IMR-90 (cell line): ENCODE measurements at regions not wholly inside any gene's neighbourhood (a gene's known extent, or its start where the extent isn't known, plus 50 kb on each side); places are given as distances from the start of the nearest gene placed in this dataset.

Source experiments
- ATAC-seq: fragments of 200-7000 bp; cut with Tn5 transposase; 2 replicates; pipeline ENCODE4 v1.9.1; 2020; ENCODE audit warnings: low read depth, mild to moderate bottlenecking, moderate library complexity
- BruUV-seq: library from RNA; stranded (reverse); fragments of 400-500 nt; replicated peaks from 2 replicates; lab custom pipeline; 2021; lab: Mats Ljungman, UMichigan
- CTCF ChIA-PET: fragments of 300-600 bp; formaldehyde crosslinking; extraction: SDS; loops from one replicate; lab custom pipeline; 2021; ENCODE audit warnings: antibody characterized with exemption; lab: Yijun Ruan, JAX
- POLR2A ChIA-PET: fragments of 300-600 bp; sonication (Branson Sonifier 250); formaldehyde crosslinking; loops from one replicate; lab custom pipeline; 2022; ENCODE audit warnings: antibody characterized with exemption; ENCODE audit not compliant: unreplicated experiment; lab: Charles Lee
- DNase-seq: peaks from one replicate; pipeline ENCODE4 v3.0.0; 2013
- H2AFZ ChIP-seq: replicated peaks from 2 replicates; pipeline ENCODE3; 2013; ENCODE audit warnings: low read length, mild to moderate bottlenecking; ENCODE audit not compliant: poor library complexity
- H2AK5ac ChIP-seq: 2 replicates; pipeline ENCODE4 v1.6.1; 2013; ENCODE audit warnings: low read depth, low read length, inconsistent platforms
- H2AK9ac ChIP-seq: replicated peaks from 2 replicates; pipeline ENCODE3; 2013; ENCODE audit warnings: mild to moderate bottlenecking, low read depth, low read length, moderate library complexity; ENCODE audit not compliant: poor library complexity
- H2BK120ac ChIP-seq: 2 replicates; pipeline ENCODE4 v1.6.1; 2013; ENCODE audit warnings: low read depth, low read length, inconsistent platforms
- H2BK15ac ChIP-seq: 3 replicates; pipeline ENCODE4 v1.6.1; 2013; ENCODE audit warnings: low read depth, low read length, inconsistent platforms
- H2BK20ac ChIP-seq: 2 replicates; pipeline ENCODE4 v1.6.1; 2013; ENCODE audit warnings: low read depth, mild to moderate bottlenecking, inconsistent platforms, low read length, moderate library complexity
- H2BK5ac ChIP-seq: 2 replicates; pipeline ENCODE4 v1.6.1; 2013; ENCODE audit warnings: mild to moderate bottlenecking, low read depth, low read length, inconsistent platforms; ENCODE audit not compliant: poor library complexity, severe bottlenecking
- H3K14ac ChIP-seq: replicated peaks from 2 replicates; pipeline ENCODE4 v1.6.1; 2013; ENCODE audit warnings: low read depth, low read length, inconsistent platforms
- H3K18ac ChIP-seq: 2 replicates; pipeline ENCODE4 v1.6.1; 2013; ENCODE audit warnings: low read depth, low read length, control low read depth
- H3K23ac ChIP-seq: 2 replicates; pipeline ENCODE4 v1.6.1; 2013; ENCODE audit warnings: low read depth, low read length, inconsistent platforms
- H3K27ac ChIP-seq: 2 replicates; pipeline ENCODE4 v1.5.1; 2013; ENCODE audit warnings: mild to moderate bottlenecking, control low read depth, low read length; ENCODE audit not compliant: insufficient read depth
- H3K27me3 ChIP-seq: 2 replicates; pipeline ENCODE4 v1.6.1; 2013; ENCODE audit warnings: low read length; ENCODE audit not compliant: control insufficient read depth, insufficient read depth
- H3K36me3 ChIP-seq: 2 replicates; pipeline ENCODE4 v1.6.1; 2013; ENCODE audit warnings: low read length, mixed read lengths; ENCODE audit not compliant: control insufficient read depth, insufficient read depth
- H3K4ac ChIP-seq: 2 replicates; pipeline ENCODE4 v1.6.1; 2013; ENCODE audit warnings: low read depth, low read length, inconsistent platforms
- H3K4me1 ChIP-seq: 2 replicates; pipeline ENCODE4 v1.6.1; 2013; ENCODE audit warnings: low read length, mixed read lengths; ENCODE audit not compliant: control insufficient read depth, insufficient read depth
- H3K4me2 ChIP-seq: 2 replicates; pipeline ENCODE4 v1.6.1; 2013; ENCODE audit warnings: low read depth, mild to moderate bottlenecking, control low read depth, low read length, moderate library complexity
- H3K4me3 ChIP-seq: 2 replicates; pipeline ENCODE4 v1.5.1; 2013; ENCODE audit warnings: low read depth, mild to moderate bottlenecking, control low read depth, low read length, moderate library complexity; ENCODE audit not compliant: insufficient read depth
- H3K56ac ChIP-seq: 2 replicates; pipeline ENCODE4 v1.6.1; 2013; ENCODE audit warnings: low read length, inconsistent platforms; ENCODE audit not compliant: insufficient read depth; ENCODE audit errors: extremely low read depth
- H3K79me1 ChIP-seq, 2 experiments: 2 replicates each; pipeline ENCODE4 v1.6.1; 2013; ENCODE audit warnings: low read length in 2 of 2, inconsistent platforms in 1 of 2, low read depth in 1 of 2
- H3K9ac ChIP-seq: 2 replicates; pipeline ENCODE4 v1.6.1; 2013; ENCODE audit warnings: low read depth, low read length, control low read depth
- H3K9me1 ChIP-seq: 2 replicates; pipeline ENCODE4 v1.6.1; 2013; ENCODE audit warnings: low read length, inconsistent platforms; ENCODE audit not compliant: insufficient read depth
- H3K9me3 ChIP-seq: 2 replicates; pipeline ENCODE4 v1.6.1; 2013; ENCODE audit warnings: low read length; ENCODE audit not compliant: control insufficient read depth, insufficient read depth
- H4K20me1 ChIP-seq: 2 replicates; pipeline ENCODE4 v1.6.1; 2013; ENCODE audit warnings: low read length, inconsistent platforms; ENCODE audit not compliant: insufficient read depth
- H4K5ac ChIP-seq: 2 replicates; pipeline ENCODE4 v1.6.1; 2013; ENCODE audit warnings: mild to moderate bottlenecking, low read depth, low read length, control low read depth
- H4K8ac ChIP-seq, 2 experiments: 2 replicates each; pipeline ENCODE4 v1.6.1; 2013; ENCODE audit warnings: low read depth in 2 of 2, low read length in 2 of 2, control low read depth in 1 of 2, inconsistent platforms in 1 of 2
- H4K91ac ChIP-seq: 2 replicates; pipeline ENCODE4 v1.6.1; 2013; ENCODE audit warnings: low read depth, low read length, inconsistent platforms; ENCODE audit not compliant: insufficient read depth
- MAFK ChIP-seq: IDR thresholded peaks from 2 replicates; pipeline ENCODE4 v1.6.1; 2012; ENCODE audit warnings: low read depth, low read length, improper control_type of control experiment
- NFE2L2 ChIP-seq: fragments of 150-350 bp; IDR thresholded peaks from 2 replicates; pipeline ENCODE4 v1.6.1; 2016; ENCODE audit warnings: low read depth, mild to moderate bottlenecking, low read length
- RCOR1 ChIP-seq: IDR thresholded peaks from 2 replicates; pipeline ENCODE4 v1.6.1; 2012; ENCODE audit warnings: mild to moderate bottlenecking, low read length, improper control_type of control experiment; ENCODE audit not compliant: insufficient replicate concordance
- dilution Hi-C: fragments of 300-500 bp; cut with HindIII; formaldehyde crosslinking; loops from one replicate; pipeline ENCODE4 v1.14.3; 2018; ENCODE audit warnings: low sequenced_read_pairs; ENCODE audit not compliant: unreplicated experiment
- in situ Hi-C: fragments of 300-500 bp; cut with MboI; formaldehyde crosslinking; loops from 3 replicates; pipeline ENCODE4 v1.14.3; 2019; ENCODE audit warnings: low sequenced_read_pairs, inconsistent platforms, mixed read lengths
- intact Hi-C: fragments of 100-400 bp; cut with micrococcal nuclease; formaldehyde crosslinking; loops from 2 replicates; pipeline ENCODE4 v1.10.0; 2022

DNA sequence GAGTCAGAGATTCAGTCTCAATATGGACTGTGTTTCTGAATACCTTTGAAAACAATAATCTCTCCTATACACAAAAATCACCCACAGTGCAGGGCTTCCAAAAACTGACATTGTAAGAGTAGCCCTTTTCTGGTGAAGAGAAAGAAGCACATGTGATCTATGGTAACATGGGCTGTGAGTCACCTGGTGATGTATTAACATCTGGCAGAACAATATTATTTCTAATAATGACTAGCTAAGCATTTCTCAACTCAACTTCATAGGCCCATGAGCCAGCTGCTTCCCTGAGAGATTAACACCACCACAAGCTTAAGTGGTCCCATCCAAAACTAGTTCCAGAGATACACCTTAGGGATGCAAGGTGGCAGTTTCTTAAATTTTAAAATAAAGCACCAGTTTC is 331.0 kb upstream of the NRP1 start:
- Histone ChIP-seq H2AK5ac (no peak overlapping the region), H2AK9ac (no peak overlapping the region), H3K56ac (no peak overlapping the region), H3K4ac (no peak overlapping the region), H3K4me3 (no peak overlapping the region), H3K4me1 (peaks cover 2% of the 10 kb centered on the region; the same call in 1 of the 2 replicates), H2BK5ac (no peak overlapping the region), H3K9me3 (peaks cover 2% of the 10 kb centered on the region), H3K79me1 (no peaks in the 10 kb centered on the region), H4K20me1 (no peaks in the 10 kb centered on the region), H3K9me1 (no peaks in the 10 kb centered on the region), H3K18ac (no peak overlapping the region), H4K91ac (no peak overlapping the region), H3K14ac (no peak overlapping the region), H2BK15ac (no peak overlapping the region), H3K27ac (no peak overlapping the region), H3K4me2 (no peak overlapping the region), H4K8ac (no peak overlapping the region), H3K23ac (no peak overlapping the region), H4K5ac (no peak overlapping the region), H2BK120ac (no peak overlapping the region), H3K36me3 (no peaks in the 10 kb centered on the region), H2BK20ac (no peak overlapping the region), H3K27me3 (no peaks in the 10 kb centered on the region; the same call in 1 of the 2 replicates), H3K9ac (no peak overlapping the region), H2AFZ (no peak overlapping the region)
- ChIA-PET POLR2A (no interaction called here), CTCF (no interaction called here)
- DNase-seq (peak; percentile 52), ATAC-seq (no peak)
- in situ Hi-C loops, result no loop called here
- intact Hi-C loops, result no loop called here
- BruUV-seq, result no TSS peak
- TF ChIP-seq MAFK (peak; percentile 49), NFE2L2 (no peak), RCOR1 (no peak)
- dilution Hi-C loops, result no loop called here
